HepG2 (cell line): ENCODE measurements at regions not wholly inside any gene's neighbourhood (a gene's known extent, or its start where the extent isn't known, plus 50 kb on each side); places are given as distances from the start of the nearest gene placed in this dataset.
A peak's percentile ranks its signal among the peaks of the same experiment; 100 is the strongest.

Experiments
- CREB1 ChIP-seq, 2 experiments: fragments of 450-650 bp in 1 of 2; IDR thresholded peaks; 2 replicates each; pipeline ENCODE4 v1.6.1; 2016 to 2017; ENCODE audit warnings: control low read depth in 1 of 2, mild to moderate bottlenecking in 1 of 2, missing compliant biosample characterization in 1 of 2, missing genetic modification characterization in 1 of 2
- CREM ChIP-seq, 2 experiments: sonication (generic) in 1 of 2; formaldehyde crosslinking in 1 of 2; IDR thresholded peaks; 2 replicates each; pipeline versions ENCODE4 v1.4.0 to v1.6.1; 2016 to 2020; ENCODE audit warnings: antibody characterized with exemption in 1 of 2, mild to moderate bottlenecking in 1 of 2, missing genetic modification reagents in 1 of 2
- FOXA3 ChIP-seq: IDR thresholded peaks from 2 replicates; pipeline ENCODE4 v1.6.1; 2016; ENCODE audit warnings: missing genetic modification reagents, missing compliant biosample characterization
- FOXJ3 ChIP-seq: sonication (generic); formaldehyde crosslinking; IDR thresholded peaks from 2 replicates; pipeline ENCODE4 v1.4.0; 2020; ENCODE audit warnings: missing genetic modification reagents, mild to moderate bottlenecking, borderline replicate concordance
- FOXP1 ChIP-seq, 2 experiments: fragments of 450-650 bp in 1 of 2; IDR thresholded peaks; 2 replicates each; pipeline ENCODE4 v1.6.1; 2017 to 2018; ENCODE audit warnings: antibody characterized with exemption in 1 of 2
- GATAD2A ChIP-seq: IDR thresholded peaks from 2 replicates; pipeline ENCODE4 v1.6.1; 2016
- HDAC1 ChIP-seq: sonication (generic); formaldehyde crosslinking; IDR thresholded peaks from 2 replicates; pipeline ENCODE4 v1.5.1; 2020; ENCODE audit warnings: mild to moderate bottlenecking, missing genetic modification reagents
- HDAC2 ChIP-seq: sonication (generic); formaldehyde crosslinking; IDR thresholded peaks from 2 replicates; pipeline ENCODE4 v1.4.0; 2020; ENCODE audit warnings: missing genetic modification reagents
- HNF4G ChIP-seq, 2 experiments: sonication (generic) in 1 of 2; formaldehyde crosslinking in 1 of 2; IDR thresholded peaks; 2 replicates each; pipeline versions ENCODE4 v1.4.0 to v1.6.1; 2011 to 2020; ENCODE audit warnings: borderline replicate concordance in 2 of 2, low read depth in 2 of 2, mild to moderate bottlenecking in 2 of 2, low read length in 1 of 2, missing genetic modification reagents in 1 of 2, moderate library complexity in 1 of 2
- IKZF5 ChIP-seq: IDR thresholded peaks from 2 replicates; pipeline ENCODE4 v1.6.1; 2018; ENCODE audit warnings: missing genetic modification reagents, mild to moderate bottlenecking, missing compliant biosample characterization
- IRF2 ChIP-seq: IDR thresholded peaks from 2 replicates; pipeline ENCODE4 v1.6.1; 2018; ENCODE audit warnings: missing genetic modification reagents, missing compliant biosample characterization
- JUND ChIP-seq: sonication (generic); formaldehyde crosslinking; IDR thresholded peaks from 2 replicates; pipeline ENCODE4 v1.8.0; 2022; ENCODE audit warnings: mild to moderate bottlenecking, missing genetic modification reagents
- MIER2 ChIP-seq: IDR thresholded peaks from 2 replicates; pipeline ENCODE4 v1.6.1; 2016; ENCODE audit warnings: missing biosample characterization, missing genetic modification reagents
- MLX ChIP-seq: IDR thresholded peaks from 2 replicates; pipeline ENCODE4 v1.6.1; 2016
- PPARG ChIP-seq: conservative IDR thresholded peaks from 2 replicates; pipeline ENCODE4 v1.6.1; 2016; ENCODE audit warnings: missing biosample characterization, missing genetic modification reagents
- RCOR2 ChIP-seq: IDR thresholded peaks from 2 replicates; pipeline ENCODE4 v1.6.1; 2016; ENCODE audit warnings: missing biosample characterization, missing genetic modification reagents
- RFX3 ChIP-seq: IDR thresholded peaks from 2 replicates; pipeline ENCODE4 v1.6.1; 2016; ENCODE audit warnings: missing biosample characterization, missing genetic modification reagents
- SATB2 ChIP-seq: sonication (generic); formaldehyde crosslinking; IDR thresholded peaks from 2 replicates; pipeline ENCODE4 v1.5.0; 2020; ENCODE audit warnings: missing genetic modification reagents
- SKIL ChIP-seq: sonication (generic); formaldehyde crosslinking; IDR thresholded peaks from 2 replicates; pipeline ENCODE4 v1.8.0; 2022; ENCODE audit warnings: missing genetic modification reagents, mild to moderate bottlenecking, moderate library complexity, borderline replicate concordance
- SMAD1 ChIP-seq: sonication (generic); formaldehyde crosslinking; IDR thresholded peaks from 2 replicates; pipeline ENCODE4 v1.4.0; 2020; ENCODE audit warnings: missing genetic modification reagents, low read depth, mild to moderate bottlenecking, borderline replicate concordance
- SP140L ChIP-seq: sonication (generic); formaldehyde crosslinking; IDR thresholded peaks from 2 replicates; pipeline ENCODE4 v1.4.0; 2020; ENCODE audit warnings: missing genetic modification reagents, borderline replicate concordance
- ZGPAT ChIP-seq: IDR thresholded peaks from 2 replicates; pipeline ENCODE4 v1.6.1; 2016; ENCODE audit warnings: mild to moderate bottlenecking
- ZNF292 ChIP-seq: sonication (generic); formaldehyde crosslinking; IDR thresholded peaks from 2 replicates; pipeline ENCODE4 v1.8.1; 2022; ENCODE audit warnings: mild to moderate bottlenecking, low read depth, missing genetic modification reagents, borderline replicate concordance
- ZNF331 ChIP-seq: sonication (generic); formaldehyde crosslinking; IDR thresholded peaks from 2 replicates; pipeline ENCODE4 v1.4.0; 2020; ENCODE audit warnings: missing genetic modification reagents
- ZNF614 ChIP-seq: IDR thresholded peaks from 2 replicates; pipeline ENCODE4 v1.6.1; 2018; ENCODE audit warnings: missing biosample characterization, missing genetic modification reagents, inconsistent platforms, borderline replicate concordance

- TF ChIP-seq SKIL (CRISPR knock-in tag) (peak; percentile 73), RCOR2 (CRISPR knock-in tag) (0 out of 2 replicates have a peak, but pooled peaks have one; percentile 54), ZGPAT (CRISPR knock-in tag) (peak; percentile 67), ZNF614 (peak; percentile 60; the same call in 1 of the 2 replicates), PPARG (CRISPR knock-in tag) (peak; percentile 73), ZNF292 (CRISPR knock-in tag) (peak; percentile 93), HNF4G (IDR thresholded peaks at IDR 0.05; ENCODE audit: borderline replicate concordance, low read depth, low read length) (peak; percentile 58; the same call in 1 of the 2 replicates), HNF4G (CRISPR knock-in tag; IDR thresholded peaks at IDR 0.05; ENCODE audit: borderline replicate concordance, low read depth) (no peak), FOXA3 (CRISPR knock-in tag) (peak; percentile 53; the same call in 1 of the 2 replicates), SP140L (CRISPR knock-in tag) (0 out of 2 replicates have a peak, but pooled peaks have one; percentile 71), SMAD1 (CRISPR knock-in tag) (no peak), HDAC1 (CRISPR knock-in tag) (peak; percentile 18; the same call in 1 of the 2 replicates), FOXP1 (IDR thresholded peaks at IDR 0.05) (no peak), FOXP1 (CRISPR knock-in tag; IDR thresholded peaks at IDR 0.05) (peak; percentile 4; the same call in 1 of the 2 replicates), SATB2 (no peak), CREB1 (IDR thresholded peaks at IDR 0.05) (no peak), CREB1 (CRISPR knock-in tag; IDR thresholded peaks at IDR 0.05) (0 out of 2 replicates have a peak, but pooled peaks have one; percentile 35), ZNF331 (CRISPR knock-in tag) (peak; percentile 41; the same call in 1 of the 2 replicates), MLX (CRISPR knock-in tag) (0 out of 2 replicates have a peak, but pooled peaks have one; percentile 14), MIER2 (CRISPR knock-in tag) (peak; percentile 40; the same call in 1 of the 2 replicates), RFX3 (0 out of 2 replicates have a peak, but pooled peaks have one; percentile 16), IKZF5 (peak; percentile 56; the same call in 1 of the 2 replicates), HDAC2 (CRISPR knock-in tag) (peak; percentile 78), GATAD2A (peak; percentile 83), CREM (IDR thresholded peaks at IDR 0.05) (peak; percentile 21; the same call in 1 of the 2 replicates), CREM (CRISPR knock-in tag; IDR thresholded peaks at IDR 0.05) (no peak), FOXJ3 (CRISPR knock-in tag) (peak; percentile 40; the same call in 1 of the 2 replicates), JUND (CRISPR knock-in tag) (0 out of 2 replicates have a peak, but pooled peaks have one; percentile 37), IRF2 (CRISPR knock-in tag) (0 out of 2 replicates have a peak, but pooled peaks have one; percentile 27)
These were observed 100.1 kb upstream of the MAP4K4 start (continued) for GRCh38 chr2:101597347-101597944.
